ENCODE measurements at regions not wholly inside any gene's neighbourhood (a gene's known extent, or its start where the extent isn't known, plus 50 kb on each side); places are given as distances from the start of the nearest gene placed in this dataset.

DNA sequence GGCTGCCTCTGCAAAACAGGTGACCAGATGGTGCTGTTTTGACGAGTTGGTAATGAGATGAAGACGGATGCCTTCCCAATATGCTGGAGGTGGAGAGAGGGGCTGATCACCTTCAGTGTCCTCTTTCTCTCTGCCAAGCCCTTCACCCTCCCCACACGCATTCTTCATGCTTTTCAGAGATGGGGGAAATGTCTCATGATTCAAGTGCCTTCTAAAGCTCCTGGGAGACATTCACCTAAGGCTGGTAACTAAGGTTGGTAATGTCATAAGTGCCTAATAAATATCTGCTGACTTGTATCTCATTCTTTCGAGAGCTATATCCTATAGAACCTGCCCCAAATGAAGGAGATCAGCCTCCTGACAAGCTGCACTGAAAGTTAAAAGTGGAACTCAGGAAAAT is 86.2 kb upstream of the MBNL2 start:
- Histone ChIP-seq H3K9me3 (ENCODE audit: control insufficient read depth, insufficient read depth, low read depth, low read length) (no peaks in the 10 kb centered on the region), H3K27me3 (ENCODE audit: control insufficient read depth, insufficient read depth, low read length) (peaks cover 11% of the 10 kb centered on the region), H3K4me3 (ENCODE audit: low read depth, low read length) (no peak overlapping the region), H3K4me1 (ENCODE audit: control insufficient read depth, insufficient read depth, low read length) (peaks cover 9% of the 10 kb centered on the region; the same call in 1 of the 2 replicates), H3K36me3 (ENCODE audit: control insufficient read depth, insufficient read depth, low read length) (no peaks in the 10 kb centered on the region), H3K9ac (ENCODE audit: low read length) (no peak overlapping the region), H3K27ac (ENCODE audit: low read depth, low read length) (no peak overlapping the region)

DNA sequence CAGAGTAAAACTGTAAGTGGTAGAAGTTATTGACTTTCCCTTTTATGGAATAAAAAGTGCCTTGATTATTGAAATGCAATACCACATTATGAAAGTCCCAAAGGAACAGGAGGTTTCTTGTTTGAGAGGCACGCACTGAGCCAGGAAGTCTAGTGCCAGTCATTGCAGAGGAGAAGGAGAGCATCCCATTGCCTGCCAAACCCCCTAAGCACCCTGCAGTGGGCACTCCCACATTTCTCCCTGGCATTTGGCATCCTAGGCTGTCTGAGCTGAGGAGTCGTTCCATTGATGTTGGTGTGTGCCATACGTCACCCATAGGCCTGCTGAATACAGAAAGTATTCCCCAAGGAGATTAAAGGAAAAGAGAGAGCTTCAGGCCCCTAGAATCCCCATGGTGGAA is 85.7 kb upstream of the MBNL2 start:
- Histone ChIP-seq H3K27ac (ENCODE audit: low read depth, low read length) (no peak overlapping the region), H3K27me3 (ENCODE audit: control insufficient read depth, insufficient read depth, low read length) (peaks cover 11% of the 10 kb centered on the region), H3K9ac (ENCODE audit: low read length) (no peak overlapping the region), H3K4me3 (ENCODE audit: low read depth, low read length) (no peak overlapping the region), H3K36me3 (ENCODE audit: control insufficient read depth, insufficient read depth, low read length) (no peaks in the 10 kb centered on the region), H3K4me1 (ENCODE audit: control insufficient read depth, insufficient read depth, low read length) (peaks cover 15% of the 10 kb centered on the region), H3K9me3 (ENCODE audit: control insufficient read depth, insufficient read depth, low read depth, low read length) (no peaks in the 10 kb centered on the region)

DNA sequence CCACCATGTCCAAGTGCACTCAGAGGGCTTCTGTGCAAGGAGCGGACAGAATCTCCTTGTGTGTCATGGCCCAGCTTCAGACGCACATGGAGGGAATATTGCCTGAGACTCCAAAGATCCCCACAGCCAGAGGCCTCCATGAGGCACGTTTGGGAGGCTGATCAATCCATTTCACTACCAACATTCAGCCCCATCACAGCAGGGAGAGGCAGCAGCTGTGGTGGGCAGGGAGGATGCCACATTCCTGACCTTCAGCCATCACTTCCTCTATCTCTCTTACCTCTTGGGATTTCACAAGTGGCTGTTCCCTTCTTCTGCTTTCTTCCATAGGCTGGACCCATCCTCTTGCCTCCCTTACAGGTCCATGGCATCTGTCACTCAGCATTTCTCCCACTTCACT is 82.4 kb upstream of the MBNL2 start:
- no peak overlapping the region for H3K27ac ChIP-seq (ENCODE audit: low read depth, low read length)
- H3K9me3 ChIP-seq (ENCODE audit: control insufficient read depth, insufficient read depth, low read depth, low read length), result no peaks in the 10 kb centered on the region
- no peak overlapping the region for H3K4me3 ChIP-seq (ENCODE audit: low read depth, low read length)
- no peaks in the 10 kb centered on the region for H3K36me3 ChIP-seq (ENCODE audit: control insufficient read depth, insufficient read depth, low read length)
- H3K4me1 ChIP-seq (ENCODE audit: control insufficient read depth, insufficient read depth, low read length), result peaks cover 29% of the 10 kb centered on the region
- H3K9ac ChIP-seq (ENCODE audit: low read length), result no peak overlapping the region
- H3K27me3 ChIP-seq (ENCODE audit: control insufficient read depth, insufficient read depth, low read length), result peaks cover 31% of the 10 kb centered on the region

DNA sequence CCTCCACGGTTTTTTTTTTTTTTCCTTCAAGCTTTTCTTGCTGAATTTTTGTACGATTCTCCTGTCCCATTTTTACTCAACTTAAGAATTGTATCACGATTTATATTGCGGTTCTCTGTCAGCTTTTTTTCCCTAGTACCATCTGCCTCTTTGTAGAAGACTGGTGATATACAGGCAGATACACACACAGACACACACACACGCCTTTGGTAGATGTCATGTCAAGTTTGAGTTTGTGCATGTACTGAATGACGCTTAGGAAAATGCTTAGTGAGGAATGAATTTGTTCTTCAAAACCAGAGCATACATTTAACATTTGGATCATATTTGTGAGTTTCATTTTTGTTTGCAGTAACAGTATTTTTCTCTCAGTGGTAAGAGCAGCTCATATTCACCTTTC is 82.0 kb upstream of the MBNL2 start:
- no peaks in the 10 kb centered on the region for H3K36me3 ChIP-seq (ENCODE audit: control insufficient read depth, insufficient read depth, low read length)
- no peak overlapping the region for H3K9ac ChIP-seq (ENCODE audit: low read length)

DNA sequence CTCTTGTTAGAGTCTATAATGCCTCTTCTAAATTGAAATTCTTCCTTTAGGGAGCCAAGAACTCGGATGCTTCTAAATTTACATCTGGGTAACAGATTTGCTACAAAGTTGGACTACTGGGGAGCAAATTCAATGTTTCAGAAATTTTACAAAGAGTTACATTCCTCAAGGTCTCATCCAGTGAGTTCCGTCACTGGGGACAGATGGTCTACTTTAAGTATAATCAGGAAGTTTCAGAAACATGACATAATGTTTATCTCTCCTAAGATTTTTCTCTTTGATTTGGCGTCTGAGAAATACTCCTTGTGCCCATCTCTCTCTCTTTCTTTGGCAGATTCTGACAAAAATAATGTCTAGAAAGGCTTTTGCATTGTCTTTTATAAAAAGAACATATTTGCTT is 81.5 kb upstream of the MBNL2 start:
- H3K27me3 ChIP-seq (ENCODE audit: control insufficient read depth, insufficient read depth, low read length), result peaks cover 38% of the 10 kb centered on the region
- no peak overlapping the region for H3K27ac ChIP-seq (ENCODE audit: low read depth, low read length)
- no peaks in the 10 kb centered on the region for H3K9me3 ChIP-seq (ENCODE audit: control insufficient read depth, insufficient read depth, low read depth, low read length)
- H3K36me3 ChIP-seq (ENCODE audit: control insufficient read depth, insufficient read depth, low read length), result no peaks in the 10 kb centered on the region
- peaks cover 29% of the 10 kb centered on the region for H3K4me1 ChIP-seq (ENCODE audit: control insufficient read depth, insufficient read depth, low read length)
- H3K4me3 ChIP-seq (ENCODE audit: low read depth, low read length), result no peak overlapping the region
- H3K9ac ChIP-seq (ENCODE audit: low read length), result no peak overlapping the region

More for the DNA sequence above, 82.0 kb upstream of the MBNL2 start:
- H3K4me1 ChIP-seq (ENCODE audit: control insufficient read depth, insufficient read depth, low read length), result peaks cover 29% of the 10 kb centered on the region
- no peak overlapping the region for H3K27ac ChIP-seq (ENCODE audit: low read depth, low read length)
- no peaks in the 10 kb centered on the region for H3K9me3 ChIP-seq (ENCODE audit: control insufficient read depth, insufficient read depth, low read depth, low read length)
- H3K27me3 ChIP-seq (ENCODE audit: control insufficient read depth, insufficient read depth, low read length), result peaks cover 35% of the 10 kb centered on the region
- no peak overlapping the region for H3K4me3 ChIP-seq (ENCODE audit: low read depth, low read length)

DNA sequence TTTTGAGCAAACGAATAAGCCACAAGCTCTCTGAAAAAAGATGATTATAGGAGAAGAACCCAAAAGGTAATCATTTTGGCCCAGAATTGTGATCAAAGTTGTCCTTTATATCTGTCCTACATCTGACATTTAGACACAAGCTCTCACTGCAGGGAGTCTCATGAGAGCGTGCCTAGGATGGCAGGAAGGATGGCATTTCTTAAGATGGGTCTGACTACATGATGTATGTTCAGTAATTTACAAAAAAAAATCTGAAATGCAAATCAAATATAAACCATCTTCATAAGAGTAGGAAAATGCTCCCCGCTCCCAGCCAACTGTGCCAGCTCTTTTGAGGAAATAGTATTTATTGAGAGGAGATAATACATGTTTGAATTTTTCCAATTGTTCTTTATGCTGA is 81.0 kb upstream of the MBNL2 start:
- Histone ChIP-seq H3K9ac (ENCODE audit: low read length) (no peak overlapping the region), H3K27ac (ENCODE audit: low read depth, low read length) (no peak overlapping the region; the same call in 1 of the 2 replicates), H3K4me1 (ENCODE audit: control insufficient read depth, insufficient read depth, low read length) (peaks cover 29% of the 10 kb centered on the region), H3K4me3 (ENCODE audit: low read depth, low read length) (no peak overlapping the region), H3K27me3 (ENCODE audit: control insufficient read depth, insufficient read depth, low read length) (peaks cover 38% of the 10 kb centered on the region), H3K36me3 (ENCODE audit: control insufficient read depth, insufficient read depth, low read length) (no peaks in the 10 kb centered on the region), H3K9me3 (ENCODE audit: control insufficient read depth, insufficient read depth, low read depth, low read length) (no peaks in the 10 kb centered on the region)

DNA sequence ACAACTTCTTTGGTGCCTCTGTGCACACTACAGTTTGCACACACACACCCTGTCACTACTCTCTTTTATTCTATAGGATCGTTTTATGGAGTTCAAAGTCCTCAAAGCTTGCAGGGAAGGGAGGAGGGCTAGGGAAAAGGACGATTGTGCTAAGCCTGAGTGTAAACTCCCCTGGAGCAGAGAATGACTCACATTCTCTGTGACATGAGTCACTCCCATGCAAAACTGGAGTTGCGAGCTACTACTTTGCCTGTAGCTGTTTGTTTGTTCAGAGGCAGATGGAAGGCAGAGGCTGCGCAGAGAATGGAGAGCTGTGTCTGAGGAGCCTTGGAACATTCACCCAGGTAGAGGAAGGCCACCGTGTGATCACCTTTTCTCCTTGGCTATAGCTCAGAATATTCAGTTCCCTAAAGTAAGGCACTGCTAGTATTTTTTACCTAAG is 80.5 kb upstream of the MBNL2 start:
- peaks cover 43% of the 10 kb centered on the region for H3K27me3 ChIP-seq (ENCODE audit: control insufficient read depth, insufficient read depth, low read length)
- peaks cover 29% of the 10 kb centered on the region for H3K4me1 ChIP-seq (ENCODE audit: control insufficient read depth, insufficient read depth, low read length)
- no peaks in the 10 kb centered on the region for H3K36me3 ChIP-seq (ENCODE audit: control insufficient read depth, insufficient read depth, low read length)
- H3K9me3 ChIP-seq (ENCODE audit: control insufficient read depth, insufficient read depth, low read depth, low read length), result no peaks in the 10 kb centered on the region
- H3K4me3 ChIP-seq (ENCODE audit: low read depth, low read length), result no peak overlapping the region
- no peak overlapping the region; the same call in 1 of the 2 replicates for H3K27ac ChIP-seq (ENCODE audit: low read depth, low read length)
- no peak overlapping the region for H3K9ac ChIP-seq (ENCODE audit: low read length)

DNA sequence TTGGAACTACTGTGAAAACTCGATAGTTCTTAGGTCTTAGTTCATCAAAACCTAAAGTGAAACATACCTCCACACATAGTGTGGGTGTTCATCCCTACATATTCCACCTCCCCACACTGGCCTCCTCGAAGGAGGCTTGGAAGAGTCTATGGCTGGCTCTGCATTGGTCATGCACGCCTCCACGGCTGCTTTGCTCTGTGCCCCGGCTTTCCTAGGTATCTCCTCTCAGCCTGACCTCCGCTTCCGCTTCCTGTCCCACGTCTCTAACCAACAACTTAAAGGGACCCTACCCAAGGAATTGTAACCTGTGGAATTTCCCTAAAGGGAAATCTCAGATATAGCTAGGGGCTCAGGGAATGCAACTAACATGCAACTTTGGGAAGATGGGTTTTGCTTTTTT is 79.7 kb upstream of the MBNL2 start:
- peaks cover 29% of the 10 kb centered on the region for H3K4me1 ChIP-seq (ENCODE audit: control insufficient read depth, insufficient read depth, low read length)
- H3K36me3 ChIP-seq (ENCODE audit: control insufficient read depth, insufficient read depth, low read length), result no peaks in the 10 kb centered on the region
- H3K9me3 ChIP-seq (ENCODE audit: control insufficient read depth, insufficient read depth, low read depth, low read length), result no peaks in the 10 kb centered on the region
- no peak overlapping the region for H3K27ac ChIP-seq (ENCODE audit: low read depth, low read length)
- peaks cover 50% of the 10 kb centered on the region for H3K27me3 ChIP-seq (ENCODE audit: control insufficient read depth, insufficient read depth, low read length)
- H3K9ac ChIP-seq (ENCODE audit: low read length), result no peak overlapping the region
- H3K4me3 ChIP-seq (ENCODE audit: low read depth, low read length), result no peak overlapping the region; the same call in 1 of the 2 replicates

DNA sequence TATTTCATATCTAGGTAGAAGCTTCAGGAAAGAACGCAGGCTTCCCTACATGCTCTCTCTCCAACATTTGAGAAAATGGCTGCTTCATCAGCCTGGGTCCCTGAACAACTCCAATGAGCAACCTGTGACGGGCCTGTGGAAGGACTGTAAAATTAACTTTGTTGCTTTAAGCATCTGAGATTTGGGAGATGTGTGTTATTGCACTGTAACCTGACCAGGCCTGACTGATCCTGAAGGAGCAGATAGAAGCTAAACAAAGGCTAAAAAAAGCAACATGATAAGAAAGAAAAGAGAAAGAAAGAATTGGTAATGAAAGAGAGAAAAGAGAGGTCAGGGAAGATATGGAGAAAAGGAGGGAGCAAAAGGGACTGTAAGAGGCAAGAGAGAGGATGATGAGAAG is 77.1 kb upstream of the MBNL2 start:
- Histone ChIP-seq H3K36me3 (ENCODE audit: control insufficient read depth, insufficient read depth, low read length) (no peaks in the 10 kb centered on the region), H3K9ac (ENCODE audit: low read length) (no peak overlapping the region), H3K4me1 (ENCODE audit: control insufficient read depth, insufficient read depth, low read length) (peaks cover 24% of the 10 kb centered on the region), H3K27me3 (ENCODE audit: control insufficient read depth, insufficient read depth, low read length) (peaks cover 48% of the 10 kb centered on the region), H3K9me3 (ENCODE audit: control insufficient read depth, insufficient read depth, low read depth, low read length) (no peaks in the 10 kb centered on the region), H3K27ac (ENCODE audit: low read depth, low read length) (no peak overlapping the region), H3K4me3 (ENCODE audit: low read depth, low read length) (no peak overlapping the region)

DNA sequence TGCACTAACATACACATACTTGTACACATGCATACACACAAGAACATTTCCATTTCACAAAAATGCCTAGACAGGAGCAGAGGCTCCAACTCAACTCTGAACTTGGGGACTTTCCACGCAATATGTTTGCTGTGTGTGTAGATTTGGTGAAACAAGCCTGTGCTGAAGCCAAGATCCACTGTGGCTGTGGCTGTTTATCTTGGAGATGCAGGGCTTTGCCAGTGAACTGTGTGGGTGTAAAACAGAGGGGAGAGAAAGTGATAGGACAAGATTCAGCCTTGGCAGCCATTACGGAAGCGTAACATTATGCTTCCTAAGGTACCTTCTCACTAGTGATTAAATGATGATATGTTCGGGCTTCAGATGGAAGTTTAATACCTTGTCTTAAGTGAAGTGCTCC is 73.2 kb upstream of the MBNL2 start:
- Histone ChIP-seq H3K9me3 (ENCODE audit: control insufficient read depth, insufficient read depth, low read depth, low read length) (no peaks in the 10 kb centered on the region), H3K4me3 (ENCODE audit: low read depth, low read length) (no peak overlapping the region), H3K27me3 (ENCODE audit: control insufficient read depth, insufficient read depth, low read length) (peaks cover 28% of the 10 kb centered on the region), H3K36me3 (ENCODE audit: control insufficient read depth, insufficient read depth, low read length) (no peaks in the 10 kb centered on the region), H3K9ac (ENCODE audit: low read length) (no peak overlapping the region), H3K4me1 (ENCODE audit: control insufficient read depth, insufficient read depth, low read length) (no peaks in the 10 kb centered on the region), H3K27ac (ENCODE audit: low read depth, low read length) (no peak overlapping the region)

DNA sequence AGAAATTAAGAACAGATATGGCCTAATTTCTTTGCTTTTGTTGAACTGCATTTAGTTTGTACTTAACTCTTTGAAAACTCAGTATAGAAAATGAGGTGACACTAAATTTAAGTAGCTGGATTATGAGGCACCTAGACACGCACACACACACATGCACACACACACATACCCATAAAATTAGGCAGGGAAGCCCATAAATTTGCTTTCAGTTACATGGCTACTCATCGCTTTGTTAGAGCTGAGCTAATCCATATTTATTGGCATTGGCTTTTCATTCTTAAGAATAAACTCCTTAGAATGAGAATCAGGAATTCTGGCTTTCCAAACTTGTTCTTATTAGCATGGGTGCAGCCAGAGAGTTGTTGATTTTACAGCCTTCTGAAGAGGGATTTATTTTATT is 61.7 kb upstream of the MBNL2 start:
- H3K4me3 ChIP-seq (ENCODE audit: low read depth, low read length), result no peak overlapping the region
- no peak overlapping the region for H3K9ac ChIP-seq (ENCODE audit: low read length)
- H3K9me3 ChIP-seq (ENCODE audit: control insufficient read depth, insufficient read depth, low read depth, low read length), result no peaks in the 10 kb centered on the region
- no peak overlapping the region for H3K27ac ChIP-seq (ENCODE audit: low read depth, low read length)
- no peaks in the 10 kb centered on the region for H3K36me3 ChIP-seq (ENCODE audit: control insufficient read depth, insufficient read depth, low read length)
- H3K27me3 ChIP-seq (ENCODE audit: control insufficient read depth, insufficient read depth, low read length), result no peaks in the 10 kb centered on the region; the same call in 1 of the 2 replicates
- no peaks in the 10 kb centered on the region for H3K4me1 ChIP-seq (ENCODE audit: control insufficient read depth, insufficient read depth, low read length)
